ENCODE measurements at regions not wholly inside any gene's neighbourhood (a gene's known extent, or its start where the extent isn't known, plus 50 kb on each side); places are given as distances from the start of the nearest gene placed in this dataset.

DNA sequence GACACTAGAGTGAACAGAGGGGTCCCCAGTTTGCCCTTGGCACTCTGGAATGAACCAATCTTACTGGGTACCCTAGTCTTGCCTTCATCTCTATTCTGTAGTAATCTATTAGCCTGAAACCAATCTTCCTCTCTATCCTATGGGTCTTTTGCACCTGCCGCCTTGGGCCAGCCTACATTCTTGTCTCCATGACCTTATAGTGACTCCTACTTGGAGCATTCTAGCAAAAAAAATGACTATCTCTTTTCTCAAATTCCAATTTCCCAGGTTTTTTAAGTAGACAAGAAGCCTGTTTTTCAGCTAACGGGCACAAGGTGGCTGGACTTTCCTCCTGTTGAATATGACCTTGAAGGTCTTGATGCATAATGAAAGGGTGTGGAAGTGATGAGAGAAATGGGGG is 568.7 kb downstream of the TRAM1L1 start:
- TF ChIP-seq, protein P1, sequence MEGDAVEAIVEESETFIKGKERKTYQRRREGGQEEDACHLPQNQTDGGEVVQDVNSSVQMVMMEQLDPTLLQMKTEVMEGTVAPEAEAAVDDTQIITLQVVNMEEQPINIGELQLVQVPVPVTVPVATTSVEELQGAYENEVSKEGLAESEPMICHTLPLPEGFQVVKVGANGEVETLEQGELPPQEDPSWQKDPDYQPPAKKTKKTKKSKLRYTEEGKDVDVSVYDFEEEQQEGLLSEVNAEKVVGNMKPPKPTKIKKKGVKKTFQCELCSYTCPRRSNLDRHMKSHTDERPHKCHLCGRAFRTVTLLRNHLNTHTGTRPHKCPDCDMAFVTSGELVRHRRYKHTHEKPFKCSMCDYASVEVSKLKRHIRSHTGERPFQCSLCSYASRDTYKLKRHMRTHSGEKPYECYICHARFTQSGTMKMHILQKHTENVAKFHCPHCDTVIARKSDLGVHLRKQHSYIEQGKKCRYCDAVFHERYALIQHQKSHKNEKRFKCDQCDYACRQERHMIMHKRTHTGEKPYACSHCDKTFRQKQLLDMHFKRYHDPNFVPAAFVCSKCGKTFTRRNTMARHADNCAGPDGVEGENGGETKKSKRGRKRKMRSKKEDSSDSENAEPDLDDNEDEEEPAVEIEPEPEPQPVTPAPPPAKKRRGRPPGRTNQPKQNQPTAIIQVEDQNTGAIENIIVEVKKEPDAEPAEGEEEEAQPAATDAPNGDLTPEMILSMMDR (conservative IDR thresholded peaks at IDR 0.05) = no peak
- TF ChIP-seq ZFX (IDR thresholded peaks at IDR 0.05) = no peak

Data from C4-2B (cell line).